ENCODE measurements at regions not wholly inside any gene's neighbourhood (a gene's known extent, or its start where the extent isn't known, plus 50 kb on each side); places are given as distances from the start of the nearest gene placed in this dataset.
A peak's percentile ranks its signal among the peaks of the same experiment; 100 is the strongest.

GRCh38 chr4:58063404-58064160 lies 953.4 kb upstream of the IGFBP7 start:
- no peaks in the 10 kb centered on the region for H3K4me1 ChIP-seq
- H3K9me3 ChIP-seq, result no peaks in the 10 kb centered on the region
- 86 to 93% (median 87%) methylated on average over 6 of the region's 6 CpGs for WGBS, 4 donors
- H3K4me3 ChIP-seq, result no peak overlapping the region
- H3K27me3 ChIP-seq, result no peaks in the 10 kb centered on the region
- DNase-seq (no peak), ATAC-seq (no peak)
- H3K36me3 ChIP-seq, result no peaks in the 10 kb centered on the region
- TF ChIP-seq POLR2A (IDR thresholded peaks at IDR 0.05) (no peak), CTCF (IDR thresholded peaks at IDR 0.05) (no peak)
- no peak overlapping the region for H3K27ac ChIP-seq
- intact Hi-C loops (cut with DNase I), result loop anchor here in 5 of 10 donors (2.0 to 10.0 kb wide), 5 partner anchors 329 to 631 kb away; no protein-coding TSS in a partner anchor

- H3K27me3 ChIP-seq, result no peaks in the 10 kb centered on the region
- TF ChIP-seq CTCF (IDR thresholded peaks at IDR 0.05) (peak in 7 of 12 donors; percentile 6 to 39 (median 20)), POLR2A (IDR thresholded peaks at IDR 0.05) (no peak)
- H3K9me3 ChIP-seq, result no peaks in the 10 kb centered on the region
- DNase-seq (no peak), ATAC-seq (no peak)
- no peak overlapping the region for H3K27ac ChIP-seq
- intact Hi-C loops (cut with DNase I), result loop anchor here in 5 of 10 donors (2.0 to 10.0 kb wide), 5 partner anchors 327 to 630 kb away; no protein-coding TSS in a partner anchor
- H3K36me3 ChIP-seq, result no peaks in the 10 kb centered on the region
- H3K4me1 ChIP-seq, result no peaks in the 10 kb centered on the region
- no peak overlapping the region for H3K4me3 ChIP-seq
These were observed 951.8 kb upstream of the IGFBP7 start for GRCh38 chr4:58061967-58062366.

- Histone ChIP-seq H3K9me3 (no peaks in the 10 kb centered on the region), H3K27ac (no peak overlapping the region), H3K4me3 (no peak overlapping the region), H3K4me1 (no peaks in the 10 kb centered on the region), H3K36me3 (no peaks in the 10 kb centered on the region), H3K27me3 (no peaks in the 10 kb centered on the region)
- 44 to 55% (median 50%) methylated on average over 4 of the region's 4 CpGs for WGBS, 4 donors
- DNase-seq, result no peak
- TF ChIP-seq POLR2A (IDR thresholded peaks at IDR 0.05), result no peak
- TF ChIP-seq CTCF (IDR thresholded peaks at IDR 0.05), result no peak
- ATAC-seq, result no peak
- intact Hi-C loops (cut with DNase I), result no loop called here
These were observed 940.3 kb upstream of the IGFBP7 start for GRCh38 chr4:58050439-58050838.

GRCh38 chr4:58048491-58048890 lies 938.3 kb upstream of the IGFBP7 start:
- no peak overlapping the region for H3K27ac ChIP-seq
- H3K9me3 ChIP-seq, result peaks cover 0 to 3% (median 0%) of the 10 kb centered on the region in 12 donors
- TF ChIP-seq CTCF (IDR thresholded peaks at IDR 0.05), result no peak
- no peak for TF ChIP-seq POLR2A (IDR thresholded peaks at IDR 0.05)
- intact Hi-C loops (cut with DNase I), result no loop called here
- no peak for ATAC-seq
- WGBS, 4 donors, result 72 to 77% (median 75%) methylated on average over 2 of the region's 2 CpGs
- H3K36me3 ChIP-seq, result no peaks in the 10 kb centered on the region
- H3K4me3 ChIP-seq, result no peak overlapping the region
- no peaks in the 10 kb centered on the region for H3K27me3 ChIP-seq
- no peak for DNase-seq
- H3K4me1 ChIP-seq, result no peaks in the 10 kb centered on the region

All from heart left ventricle (tissue), 16 donors.